ENCODE measurements at regions not wholly inside any gene's neighbourhood (a gene's known extent, or its start where the extent isn't known, plus 50 kb on each side); places are given as distances from the start of the nearest gene placed in this dataset.

GRCh38 chr2:134099273-134099672 is 154.6 kb upstream of the MGAT5 start:
- DNase-seq: no peak

- DNase-seq: no peak
Measured at GRCh38 chr2:134103196-134103595, 150.7 kb upstream of the MGAT5 start.

GRCh38 chr2:134104754-134105153 is 149.1 kb upstream of the MGAT5 start:
- DNase-seq: no peak

- no peak for DNase-seq
Measured at GRCh38 chr2:134107402-134107801, 146.5 kb upstream of the MGAT5 start.

- DNase-seq: no peak
Measured at GRCh38 chr2:134108113-134108512, 145.8 kb upstream of the MGAT5 start.

GRCh38 chr2:134109246-134109645 is 144.6 kb upstream of the MGAT5 start:
- no peak for DNase-seq

GRCh38 chr2:134109725-134110124 is 144.1 kb upstream of the MGAT5 start:
- no peak for DNase-seq

GRCh38 chr2:134110532-134110931 is 143.3 kb upstream of the MGAT5 start:
- no peak for DNase-seq

- DNase-seq: no peak
Measured at GRCh38 chr2:134117676-134118075, 136.2 kb upstream of the MGAT5 start.

- peak; percentile 77 for DNase-seq
Measured at GRCh38 chr2:134118279-134119116, 135.4 kb upstream of the MGAT5 start.

GRCh38 chr2:134119117-134119712 is 134.7 kb upstream of the MGAT5 start:
- DNase-seq: no peak

GRCh38 chr2:134119713-134120405 is 134.0 kb upstream of the MGAT5 start:
- DNase-seq: peak; percentile 88

- no peak for DNase-seq
Measured at GRCh38 chr2:134120406-134120732, 133.5 kb upstream of the MGAT5 start.

- peak; percentile 57 for DNase-seq
Measured at GRCh38 chr2:134120733-134121630, 132.9 kb upstream of the MGAT5 start.

- DNase-seq: no peak
Measured at GRCh38 chr2:134122610-134123009, 131.3 kb upstream of the MGAT5 start.

- no peak for DNase-seq
Measured at GRCh38 chr2:134123332-134123731, 130.5 kb upstream of the MGAT5 start.

- DNase-seq: no peak
Measured at GRCh38 chr2:134124047-134124753, 129.7 kb upstream of the MGAT5 start.

- DNase-seq: no peak
Measured at GRCh38 chr2:134127496-134127895, 126.4 kb upstream of the MGAT5 start.

GRCh38 chr2:134128746-134129145 is 125.1 kb upstream of the MGAT5 start:
- no peak for DNase-seq

GRCh38 chr2:134129900-134130537 is 123.9 kb upstream of the MGAT5 start:
- DNase-seq: no peak

GRCh38 chr2:134131681-134132489 is 122.0 kb upstream of the MGAT5 start:
- DNase-seq: no peak

All from GDM1 (cell line).